Stimulated activated CD4-positive, alpha-beta T cell treated with anti-CD3 and anti-CD28 coated beads, Interleukin-15, amount 100 ng/mL, for 24 hours (primary cell): ENCODE measurements at regions not wholly inside any gene's neighbourhood (a gene's known extent, or its start where the extent isn't known, plus 50 kb on each side); places are given as distances from the start of the nearest gene placed in this dataset.
"Not testable (repeated sequence)": the region's sequence is repeated elsewhere in the genome, so short reads cannot be mapped to it uniquely, and the experiment has no call there.

Source experiments
- DNase-seq: peaks from one replicate; pipeline ENCODE4 v3.0.0-alpha.2; 2020

- no peak for DNase-seq
These were observed 152.0 kb upstream of the ZEB2 start for GRCh38 chr2:144671695-144672455.

GRCh38 chr2:144670738-144671137 is 150.8 kb upstream of the ZEB2 start:
- DNase-seq: no peak

GRCh38 chr2:144670080-144670479 is 150.2 kb upstream of the ZEB2 start:
- no peak for DNase-seq

- DNase-seq: no peak
These were observed 149.5 kb upstream of the ZEB2 start for GRCh38 chr2:144669196-144669987.

GRCh38 chr2:144668493-144669110 is 148.7 kb upstream of the ZEB2 start:
- DNase-seq: no peak

GRCh38 chr2:144666032-144666431 is 146.1 kb upstream of the ZEB2 start:
- DNase-seq: no peak

- no peak for DNase-seq
These were observed 143.3 kb upstream of the ZEB2 start for GRCh38 chr2:144663207-144663606.

- DNase-seq: no peak
These were observed 140.8 kb upstream of the ZEB2 start for GRCh38 chr2:144660518-144661316.

GRCh38 chr2:144659731-144660275 is 139.9 kb upstream of the ZEB2 start:
- DNase-seq: peak; percentile 31

GRCh38 chr2:144654523-144654922 is 134.6 kb upstream of the ZEB2 start:
- DNase-seq: no peak

- no peak for DNase-seq
These were observed 131.0 kb upstream of the ZEB2 start for GRCh38 chr2:144650907-144651306.

- DNase-seq: no peak
These were observed 129.0 kb upstream of the ZEB2 start for GRCh38 chr2:144648837-144649465.

GRCh38 chr2:144645083-144645778 is 125.3 kb upstream of the ZEB2 start:
- no peak for DNase-seq

GRCh38 chr2:144644549-144644948 is 124.6 kb upstream of the ZEB2 start:
- DNase-seq: no peak

GRCh38 chr2:144643537-144644336 is 123.8 kb upstream of the ZEB2 start:
- no peak for DNase-seq

GRCh38 chr2:144642856-144643255 is 122.9 kb upstream of the ZEB2 start:
- DNase-seq: no peak

- DNase-seq: no peak
These were observed 122.2 kb upstream of the ZEB2 start for GRCh38 chr2:144642131-144642530.

GRCh38 chr2:144638250-144638649 is 118.3 kb upstream of the ZEB2 start:
- DNase-seq: not testable (repeated sequence)

- DNase-seq: not testable (repeated sequence)
These were observed 116.9 kb upstream of the ZEB2 start for GRCh38 chr2:144636860-144637259.

- DNase-seq: no peak
These were observed 112.9 kb upstream of the ZEB2 start for GRCh38 chr2:144632809-144633208.

- DNase-seq: no peak
These were observed 111.7 kb upstream of the ZEB2 start for GRCh38 chr2:144631636-144632035.
